Naive thymus-derived CD4-positive, alpha-beta T cell (primary cell): ENCODE measurements at regions not wholly inside any gene's neighbourhood (a gene's known extent, or its start where the extent isn't known, plus 50 kb on each side); places are given as distances from the start of the nearest gene placed in this dataset.

ENCODE experiments used
- ATAC-seq: fragments of 150-1000 bp; cut with Tn5 transposase; 2 replicates; pipeline ENCODE4 v1.10.0; 2021; ENCODE audit warnings: mild to moderate bottlenecking, moderate library complexity
- CTCF ChIA-PET: fragments of 350-600 bp; sonication (Branson Sonifier 250); formaldehyde crosslinking; loops from one replicate; lab custom pipeline; 2021; ENCODE audit warnings: antibody characterized with exemption; lab: Charles Lee
- POLR2A ChIA-PET: fragments of 350-600 bp; sonication (Branson Sonifier 250); formaldehyde crosslinking; loops from one replicate; lab custom pipeline; 2021; ENCODE audit warnings: antibody characterized with exemption, inconsistent platforms; lab: Charles Lee
- DNase-seq, 9 donors: peaks; one replicate each; pipeline versions ENCODE4 v3.0.0 to v3.0.0-alpha.2; 2020 to 2022; ENCODE audit warnings: mixed read lengths in 1 of 9
- H3K27ac ChIP-seq: one replicate; pipeline ENCODE4 v1.7.0; 2013; ENCODE audit warnings: mild to moderate bottlenecking, low read depth, low read length, moderate library complexity
- H3K27me3 ChIP-seq, 2 donors: one replicate each; pipeline ENCODE4 v1.7.0; 2013; ENCODE audit warnings: low read length in 2 of 2, mild to moderate bottlenecking in 2 of 2, moderate library complexity in 2 of 2; ENCODE audit not compliant: control insufficient read depth in 2 of 2, insufficient read depth in 2 of 2
- H3K36me3 ChIP-seq, 3 experiments: 1 replicate in 2 of 3; 2 replicates in 1 of 3; pipeline ENCODE4 v1.7.0; 2013; ENCODE audit warnings: low read length in 3 of 3, mild to moderate bottlenecking in 3 of 3, moderate library complexity in 1 of 3; ENCODE audit not compliant: insufficient read depth in 3 of 3, control insufficient read depth in 2 of 3
- H3K4me1 ChIP-seq, 2 donors: one replicate each; pipeline ENCODE4 v1.7.0; 2013; ENCODE audit warnings: low read length in 2 of 2, mild to moderate bottlenecking in 2 of 2, moderate library complexity in 1 of 2; ENCODE audit not compliant: control insufficient read depth in 2 of 2, insufficient read depth in 2 of 2
- H3K4me3 ChIP-seq: 2 replicates; pipeline ENCODE4 v1.7.0; 2013; ENCODE audit warnings: mild to moderate bottlenecking, low read length
- H3K9me3 ChIP-seq, 3 experiments: 1 replicate in 2 of 3; 2 replicates in 1 of 3; pipeline ENCODE4 v1.7.0; 2013; ENCODE audit warnings: low read length in 3 of 3; ENCODE audit not compliant: control insufficient read depth in 2 of 3
- H3K27ac Mint-ChIP-seq, 9 donors: one replicate each; pipeline ENCODE4 v1.8.0; 2020 to 2022; ENCODE audit warnings: mixed read lengths in 9 of 9, mild to moderate bottlenecking in 8 of 9, moderate library complexity in 5 of 9, inconsistent platforms in 2 of 9
- H3K27me3 Mint-ChIP-seq, 5 donors: one replicate each; pipeline ENCODE4 v1.8.0; 2021 to 2022; ENCODE audit warnings: mixed read lengths in 5 of 5, mild to moderate bottlenecking in 1 of 5
- H3K36me3 Mint-ChIP-seq, 5 donors: one replicate each; pipeline ENCODE4 v1.8.0; 2020 to 2022; ENCODE audit warnings: mixed read lengths in 5 of 5, mild to moderate bottlenecking in 3 of 5, inconsistent platforms in 1 of 5
- H3K4me1 Mint-ChIP-seq, 7 donors: one replicate each; pipeline ENCODE4 v1.8.0; 2020 to 2022; ENCODE audit warnings: mixed read lengths in 7 of 7, mild to moderate bottlenecking in 3 of 7, inconsistent platforms in 1 of 7
- H3K4me3 Mint-ChIP-seq, 10 donors: one replicate each; pipeline ENCODE4 v1.8.0; 2020 to 2022; ENCODE audit warnings: mild to moderate bottlenecking in 10 of 10, mixed read lengths in 10 of 10, moderate library complexity in 6 of 10, inconsistent platforms in 2 of 10
- H3K9me3 Mint-ChIP-seq, 11 donors: one replicate each; pipeline ENCODE4 v1.8.0; 2020 to 2022; ENCODE audit warnings: mixed read lengths in 11 of 11, mild to moderate bottlenecking in 4 of 11, inconsistent platforms in 1 of 11, moderate library complexity in 1 of 11
- intact Hi-C, 2 donors: fragments of 100-400 bp; cut with micrococcal nuclease; formaldehyde crosslinking; loops; one replicate each; pipeline ENCODE4 v1.15.1; 2023

- Mint-ChIP-seq H3K4me1 (no peaks in the 10 kb centered on the region), H3K27me3 (peaks cover 8 to 50% (median 29%) of the 10 kb centered on the region in 5 donors), H3K9me3 (no peaks in the 10 kb centered on the region), H3K36me3 (no peaks in the 10 kb centered on the region), H3K27ac (no peak overlapping the region), H3K4me3 (no peak overlapping the region)
- intact Hi-C loops: no loop called here
- Histone ChIP-seq H3K4me1 (no peaks in the 10 kb centered on the region), H3K36me3 (no peaks in the 10 kb centered on the region), H3K4me3 (no peak overlapping the region), H3K27me3 (no peaks in the 10 kb centered on the region), H3K9me3 (no peaks in the 10 kb centered on the region), H3K27ac (no peak overlapping the region)
- no peak for ATAC-seq
- CTCF ChIA-PET: no interaction called here
- peak in 1 of 9 donors; percentile 2 for DNase-seq
- POLR2A ChIA-PET: no interaction called here
Measured at GRCh38 chr1:47584249-47584648, 146.4 kb downstream of the FOXD2 start.

- peaks cover 3 to 42% (median 23%) of the 10 kb centered on the region in 5 donors for H3K27me3 Mint-ChIP-seq
- H3K4me3 Mint-ChIP-seq: no peak overlapping the region
Measured at GRCh38 chr1:47585141-47585902, 147.5 kb downstream of the FOXD2 start.

GRCh38 chr1:47587891-47588582 lies 150.2 kb downstream of the FOXD2 start:
- no peak overlapping the region for H3K4me3 ChIP-seq
- H3K9me3 ChIP-seq: no peaks in the 10 kb centered on the region
- no peaks in the 10 kb centered on the region for H3K27me3 ChIP-seq
- no peaks in the 10 kb centered on the region for H3K9me3 Mint-ChIP-seq
- no peaks in the 10 kb centered on the region for H3K36me3 Mint-ChIP-seq
- peaks cover 6 to 48% (median 28%) of the 10 kb centered on the region in 5 donors for H3K27me3 Mint-ChIP-seq
- ChIA-PET CTCF (interaction anchor here (0.7 kb wide), 1 partner anchor 8 kb away, joined by 3 read pairs; no protein-coding TSS in a partner anchor), POLR2A (no interaction called here)
- no peak overlapping the region for H3K4me3 Mint-ChIP-seq
- no peak overlapping the region for H3K27ac ChIP-seq
- peaks cover 0 to 5% (median 0%) of the 10 kb centered on the region in 7 donors for H3K4me1 Mint-ChIP-seq
- DNase-seq (no peak), ATAC-seq (no peak)
- H3K36me3 ChIP-seq: no peaks in the 10 kb centered on the region
- H3K27ac Mint-ChIP-seq: no peak overlapping the region
- H3K4me1 ChIP-seq: no peaks in the 10 kb centered on the region
- intact Hi-C loops: no loop called here

More at GRCh38 chr1:47585141-47585902, 147.5 kb downstream of the FOXD2 start:
- Mint-ChIP-seq H3K27ac (no peak overlapping the region), H3K36me3 (no peaks in the 10 kb centered on the region), H3K9me3 (no peaks in the 10 kb centered on the region), H3K4me1 (no peaks in the 10 kb centered on the region)
- no peak overlapping the region for H3K4me3 ChIP-seq
- H3K27ac ChIP-seq: no peak overlapping the region
- no peaks in the 10 kb centered on the region for H3K36me3 ChIP-seq
- intact Hi-C loops: no loop called here
- no peaks in the 10 kb centered on the region for H3K9me3 ChIP-seq
- no peaks in the 10 kb centered on the region for H3K4me1 ChIP-seq
- CTCF ChIA-PET: no interaction called here
- DNase-seq (no peak), ATAC-seq (no peak)
- POLR2A ChIA-PET: no interaction called here
- H3K27me3 ChIP-seq: no peaks in the 10 kb centered on the region

- Mint-ChIP-seq H3K27ac (no peak overlapping the region), H3K9me3 (peaks cover 0 to 2% (median 0%) of the 10 kb centered on the region in 11 donors), H3K4me3 (no peak overlapping the region), H3K36me3 (no peaks in the 10 kb centered on the region), H3K4me1 (peaks cover 0 to 5% (median 4%) of the 10 kb centered on the region in 7 donors), H3K27me3 (peaks cover 21 to 46% (median 28%) of the 10 kb centered on the region in 5 donors)
- intact Hi-C loops: no loop called here
- Histone ChIP-seq H3K4me3 (no peak overlapping the region), H3K4me1 (no peaks in the 10 kb centered on the region), H3K27me3 (no peaks in the 10 kb centered on the region), H3K36me3 (no peaks in the 10 kb centered on the region), H3K27ac (no peak overlapping the region), H3K9me3 (no peaks in the 10 kb centered on the region)
- ATAC-seq (no peak), DNase-seq (no peak)
- ChIA-PET CTCF (no interaction called here), POLR2A (interaction anchor here (0.6 kb wide), 1 partner anchor 127 kb away, joined by 3 read pairs; no protein-coding TSS in a partner anchor)
Measured at GRCh38 chr1:47590523-47591225, 152.8 kb downstream of the FOXD2 start.

GRCh38 chr1:47591801-47592200 lies 154.0 kb downstream of the FOXD2 start:
- H3K27me3 Mint-ChIP-seq: peaks cover 23 to 46% (median 26%) of the 10 kb centered on the region in 5 donors
- ChIA-PET CTCF (no interaction called here), POLR2A (no interaction called here)
- DNase-seq (no peak), ATAC-seq (no peak)
- no peak overlapping the region for H3K27ac ChIP-seq
- peaks cover 0 to 2% (median 0%) of the 10 kb centered on the region in 11 donors for H3K9me3 Mint-ChIP-seq
- H3K27ac Mint-ChIP-seq: no peak overlapping the region
- H3K4me1 ChIP-seq: no peaks in the 10 kb centered on the region
- H3K9me3 ChIP-seq: no peaks in the 10 kb centered on the region
- peaks cover 0 to 4% of the 10 kb centered on the region in 2 donors for H3K27me3 ChIP-seq
- H3K36me3 Mint-ChIP-seq: no peaks in the 10 kb centered on the region
- H3K4me1 Mint-ChIP-seq: peaks cover 0 to 5% (median 4%) of the 10 kb centered on the region in 7 donors
- no peaks in the 10 kb centered on the region for H3K36me3 ChIP-seq
- intact Hi-C loops: no loop called here
- H3K4me3 Mint-ChIP-seq: no peak overlapping the region
- H3K4me3 ChIP-seq: no peak overlapping the region

GRCh38 chr1:47592296-47593012 lies 154.6 kb downstream of the FOXD2 start:
- ChIA-PET POLR2A (no interaction called here), CTCF (no interaction called here)
- ATAC-seq: no peak
- H3K27ac Mint-ChIP-seq: no peak overlapping the region
- H3K4me1 ChIP-seq: no peaks in the 10 kb centered on the region
- peaks cover 0 to 5% (median 4%) of the 10 kb centered on the region in 7 donors for H3K4me1 Mint-ChIP-seq
- intact Hi-C loops: no loop called here
- H3K9me3 ChIP-seq: no peaks in the 10 kb centered on the region
- no peak for DNase-seq
- peak overlapping the region in 1 of 10 donors; percentile 25 for H3K4me3 Mint-ChIP-seq
- peaks cover 0 to 2% (median 0%) of the 10 kb centered on the region in 11 donors for H3K9me3 Mint-ChIP-seq
- H3K27me3 ChIP-seq: peaks cover 0 to 4% of the 10 kb centered on the region in 2 donors
- H3K36me3 Mint-ChIP-seq: no peaks in the 10 kb centered on the region
- H3K27ac ChIP-seq: no peak overlapping the region
- H3K27me3 Mint-ChIP-seq: peaks cover 23 to 43% (median 27%) of the 10 kb centered on the region in 5 donors
- no peak overlapping the region for H3K4me3 ChIP-seq
- no peaks in the 10 kb centered on the region for H3K36me3 ChIP-seq
